ENCODE measurements at regions not wholly inside any gene's neighbourhood (a gene's known extent, or its start where the extent isn't known, plus 50 kb on each side); places are given as distances from the start of the nearest gene placed in this dataset.

DNA sequence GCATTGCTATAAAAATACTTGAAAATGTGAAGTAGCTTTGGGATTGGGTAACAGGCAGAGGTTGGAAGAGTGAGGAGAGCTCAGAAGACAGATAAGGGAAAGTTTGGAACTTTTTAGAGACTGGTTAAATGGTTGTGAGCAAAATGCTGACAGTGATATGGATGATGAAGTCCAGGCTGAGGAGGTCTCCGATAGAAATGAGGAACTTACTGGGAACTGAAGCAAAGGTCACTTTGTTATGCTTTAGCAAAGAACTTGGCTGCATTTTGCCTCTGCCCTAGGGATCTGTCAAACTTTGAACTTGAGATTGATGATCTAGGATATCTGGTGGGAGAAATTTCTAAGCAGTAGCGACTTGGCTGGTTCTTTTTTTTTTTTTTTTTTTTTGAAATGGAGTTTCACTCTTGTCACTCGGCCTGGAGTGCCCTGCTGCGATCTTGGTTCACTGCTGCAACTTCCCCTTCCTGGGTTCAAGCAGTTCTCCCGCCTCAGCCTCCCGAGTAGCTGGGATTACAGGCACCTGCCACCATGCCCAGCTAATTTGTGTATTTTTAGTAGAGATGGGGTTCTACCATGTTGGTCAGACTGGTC is 998.9 kb downstream of the TLE1 start:
- TF ChIP-seq POLR2A (IDR thresholded peaks at IDR 0.05) (no peak), CTCF (IDR thresholded peaks at IDR 0.05) (no peak), EP300 (IDR thresholded peaks at IDR 0.05; ENCODE audit: low read depth) (no peak)

Data from transverse colon (tissue), 3 donors.